H9 (cell line): ENCODE measurements at regions not wholly inside any gene's neighbourhood (a gene's known extent, or its start where the extent isn't known, plus 50 kb on each side); places are given as distances from the start of the nearest gene placed in this dataset.

Experiments
- DNase-seq: peaks from one replicate; pipeline ENCODE4 v3.0.0-alpha.2; 2017
- H2AFZ ChIP-seq: one replicate; pipeline ENCODE4 v1.6.1; 2013; ENCODE audit warnings: mild to moderate bottlenecking, low read length, control low read depth, moderate library complexity
- H2AK5ac ChIP-seq: 2 replicates; pipeline ENCODE4 v1.6.1; 2013; ENCODE audit warnings: low read length, control low read depth, mixed read lengths; ENCODE audit not compliant: insufficient read length
- H2BK120ac ChIP-seq: one replicate; pipeline ENCODE4 v1.6.1; 2013; ENCODE audit warnings: low read depth, mild to moderate bottlenecking, low read length, control low read depth, inconsistent platforms; ENCODE audit not compliant: poor library complexity, severe bottlenecking
- H2BK12ac ChIP-seq: 2 replicates; pipeline ENCODE4 v1.6.1; 2013; ENCODE audit warnings: low read length, control low read depth, mixed read lengths, low read depth; ENCODE audit not compliant: insufficient read length
- H2BK15ac ChIP-seq: 2 replicates; pipeline ENCODE4 v1.6.1; 2013; ENCODE audit warnings: low read depth, low read length, control low read depth
- H2BK20ac ChIP-seq: one replicate; pipeline ENCODE4 v1.6.1; 2013; ENCODE audit warnings: low read depth, mild to moderate bottlenecking, low read length, control low read depth, inconsistent platforms; ENCODE audit not compliant: poor library complexity, severe bottlenecking
- H2BK5ac ChIP-seq: 2 replicates; pipeline ENCODE4 v1.6.1; 2013; ENCODE audit warnings: low read length, control low read depth, mixed read lengths; ENCODE audit not compliant: insufficient read length
- H3K14ac ChIP-seq: 2 replicates; pipeline ENCODE4 v1.6.1; 2013; ENCODE audit warnings: low read length, control low read depth; ENCODE audit not compliant: insufficient read depth
- H3K18ac ChIP-seq: 2 replicates; pipeline ENCODE4 v1.6.1; 2013; ENCODE audit warnings: low read depth, mild to moderate bottlenecking, mixed read lengths, low read length, control low read depth; ENCODE audit not compliant: insufficient read length
- H3K23ac ChIP-seq: 2 replicates; pipeline ENCODE4 v1.6.1; 2013; ENCODE audit warnings: low read length, control low read depth, mixed read lengths, low read depth; ENCODE audit not compliant: insufficient read length
- H3K23me2 ChIP-seq: 2 replicates; pipeline ENCODE4 v1.6.1; 2013; ENCODE audit warnings: low read depth, mild to moderate bottlenecking, mixed read lengths, low read length, control low read depth; ENCODE audit not compliant: insufficient read length, poor library complexity, severe bottlenecking
- H3K27ac ChIP-seq: 2 replicates; pipeline ENCODE4 v1.5.1; 2013; ENCODE audit warnings: low read length, control low read depth, mixed read lengths, low read depth; ENCODE audit not compliant: insufficient read length
- H3K27me3 ChIP-seq: 2 replicates; pipeline ENCODE4 v1.6.1; 2013; ENCODE audit warnings: low read length, control low read depth, inconsistent platforms; ENCODE audit not compliant: insufficient read depth
- H3K4ac ChIP-seq: 2 replicates; pipeline ENCODE4 v1.6.1; 2013; ENCODE audit warnings: low read depth, mild to moderate bottlenecking, control low read depth, inconsistent platforms, low read length, moderate library complexity
- H3K4me1 ChIP-seq: 2 replicates; pipeline ENCODE4 v1.6.1; 2013; ENCODE audit warnings: low read length, control low read depth, inconsistent platforms; ENCODE audit not compliant: insufficient read depth
- H3K4me2 ChIP-seq: 2 replicates; pipeline ENCODE4 v1.6.1; 2013; ENCODE audit warnings: low read length, control low read depth, mixed read lengths; ENCODE audit not compliant: insufficient read length, insufficient read depth
- H3K56ac ChIP-seq: 2 replicates; pipeline ENCODE4 v1.6.1; 2013; ENCODE audit warnings: low read depth, mild to moderate bottlenecking, mixed read lengths, low read length, control low read depth; ENCODE audit not compliant: insufficient read length
- H3K79me1 ChIP-seq: 2 replicates; pipeline ENCODE4 v1.6.1; 2013; ENCODE audit warnings: low read depth, mild to moderate bottlenecking, moderate library complexity, low read length, control low read depth, inconsistent platforms; ENCODE audit not compliant: insufficient read depth, poor library complexity, severe bottlenecking
- H3K79me2 ChIP-seq: 2 replicates; pipeline ENCODE4 v1.6.1; 2013; ENCODE audit warnings: low read length, control low read depth, inconsistent platforms; ENCODE audit not compliant: insufficient read depth
- H3K9ac ChIP-seq: 2 replicates; pipeline ENCODE4 v1.6.1; 2013; ENCODE audit warnings: low read length, control low read depth, mixed read lengths; ENCODE audit not compliant: insufficient read length; ENCODE audit errors: extremely low read depth
- H3K9me3 ChIP-seq: one replicate; pipeline ENCODE4 v1.6.1; 2013; ENCODE audit warnings: low read depth, low read length, inconsistent platforms; ENCODE audit not compliant: control insufficient read depth
- H3T11ph ChIP-seq: one replicate; pipeline ENCODE4 v1.6.1; 2013; ENCODE audit warnings: mild to moderate bottlenecking, low read length, control low read depth, inconsistent platforms
- H4K20me1 ChIP-seq: one replicate; pipeline ENCODE4 v1.6.1; 2013; ENCODE audit not compliant: control insufficient read depth, insufficient read length, insufficient read depth
- H4K5ac ChIP-seq: 2 replicates; pipeline ENCODE4 v1.6.1; 2013; ENCODE audit warnings: low read depth, mild to moderate bottlenecking, mixed read lengths, low read length, control low read depth; ENCODE audit not compliant: insufficient read length
- H4K8ac ChIP-seq: replicated peaks from 2 replicates; pipeline ENCODE4 v1.6.1; 2013; ENCODE audit warnings: low read length, control low read depth, mixed read lengths, low read depth; ENCODE audit not compliant: insufficient read length
- H4K91ac ChIP-seq: 2 replicates; pipeline ENCODE4 v1.6.1; 2013; ENCODE audit warnings: low read depth, mild to moderate bottlenecking, moderate library complexity, mixed read lengths, low read length, control low read depth; ENCODE audit not compliant: insufficient read length
- H3K27ac Mint-ChIP-seq, 3 experiments: 2 replicates in 2 of 3; 3 replicates in 1 of 3; pipeline ENCODE4 v1.8.0; 2020 to 2021; ENCODE audit warnings: mixed read lengths in 3 of 3, mild to moderate bottlenecking in 1 of 3, moderate library complexity in 1 of 3
- H3K27me3 Mint-ChIP-seq: 2 replicates; pipeline ENCODE4 v1.8.0; 2021; ENCODE audit warnings: low read depth, mild to moderate bottlenecking, moderate library complexity, mixed read lengths
- H3K36me3 Mint-ChIP-seq, 3 experiments: 2 replicates in 2 of 3; 3 replicates in 1 of 3; pipeline ENCODE4 v1.8.0; 2020 to 2021; ENCODE audit warnings: low read depth in 3 of 3, mixed read lengths in 3 of 3; ENCODE audit not compliant: insufficient read depth in 1 of 3
- H3K4me1 Mint-ChIP-seq, 2 experiments: 2 replicates each; pipeline ENCODE4 v1.8.0; 2020; ENCODE audit warnings: mixed read lengths in 2 of 2
- H3K4me3 Mint-ChIP-seq, 2 experiments: 2 replicates in 1 of 2; 3 replicates in 1 of 2; pipeline ENCODE4 v1.8.0; 2020 to 2021; ENCODE audit warnings: mild to moderate bottlenecking in 2 of 2, mixed read lengths in 2 of 2, moderate library complexity in 1 of 2
- H3K9me3 Mint-ChIP-seq, 2 experiments: 2 replicates in 1 of 2; 3 replicates in 1 of 2; pipeline ENCODE4 v1.8.0; 2020; ENCODE audit warnings: mild to moderate bottlenecking in 2 of 2, mixed read lengths in 2 of 2, moderate library complexity in 1 of 2
- WGBS: extraction: QIAGEN DNeasy Blood & Tissue Kit; methylation state at CpG from one replicate; pipeline ENCODE4 v1.1.7; 2013; ENCODE audit warnings: missing lambda C conversion rate, low lambda C conversion rate, mixed read lengths; ENCODE audit not compliant: insufficient read length; ENCODE audit errors: extremely low coverage; 5-methylcytosine and 5-hydroxymethylcytosine counted together
- TF ChIP-seq, protein P1 (sequence below): fragments of 200-600 bp; sonication (generic); conservative IDR thresholded peaks from 3 replicates; pipeline ENCODE4 v1.8.0; 2021; ENCODE audit warnings: antibody characterized with exemption, mild to moderate bottlenecking

DNA sequence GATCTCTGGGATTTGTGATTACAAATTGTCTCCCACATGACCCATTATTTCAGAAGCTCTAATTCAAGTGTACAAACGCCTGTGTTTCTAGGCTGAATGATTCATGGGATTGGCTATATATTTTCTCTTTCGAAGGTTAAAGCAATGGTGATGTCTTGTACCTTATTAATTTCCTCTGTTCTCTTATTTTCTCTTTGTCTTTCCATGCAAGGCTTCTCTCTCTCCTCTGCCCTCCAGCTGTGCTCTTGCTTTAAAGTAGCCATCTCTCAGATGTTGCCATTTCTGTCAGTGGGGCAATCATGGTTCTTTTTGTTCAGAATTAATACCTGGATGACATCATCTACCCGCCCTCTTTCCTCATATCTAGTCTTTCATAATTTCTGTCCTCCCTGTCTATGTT lies 184.3 kb upstream of the ATP10B start:
- Histone ChIP-seq H3K27ac (no peak overlapping the region), H3T11ph (no peak overlapping the region), H3K4me2 (no peak overlapping the region), H3K9ac (no peak overlapping the region), H2BK12ac (no peak overlapping the region), H2AFZ (no peak overlapping the region), H3K4ac (no peak overlapping the region), H3K23ac (no peak overlapping the region), H2BK120ac (no peak overlapping the region), H4K5ac (no peak overlapping the region), H4K91ac (no peak overlapping the region), H3K56ac (no peak overlapping the region), H3K9me3 (no peaks in the 10 kb centered on the region), H3K79me2 (no peaks in the 10 kb centered on the region), H3K23me2 (no peaks in the 10 kb centered on the region), H4K20me1 (no peaks in the 10 kb centered on the region), H2BK5ac (no peak overlapping the region), H3K4me1 (no peaks in the 10 kb centered on the region), H3K18ac (no peak overlapping the region), H3K27me3 (no peaks in the 10 kb centered on the region), H2BK15ac (no peak overlapping the region), H2AK5ac (no peak overlapping the region), H3K79me1 (no peaks in the 10 kb centered on the region), H2BK20ac (no peak overlapping the region), H4K8ac (no peak overlapping the region), H3K14ac (no peak overlapping the region)
- H3K36me3 Mint-ChIP-seq = peaks cover 0 to 2% (median 0%) of the 10 kb centered on the region in 3 experiments; a peak in 2 of 7 replicates
- TF ChIP-seq, protein P1, sequence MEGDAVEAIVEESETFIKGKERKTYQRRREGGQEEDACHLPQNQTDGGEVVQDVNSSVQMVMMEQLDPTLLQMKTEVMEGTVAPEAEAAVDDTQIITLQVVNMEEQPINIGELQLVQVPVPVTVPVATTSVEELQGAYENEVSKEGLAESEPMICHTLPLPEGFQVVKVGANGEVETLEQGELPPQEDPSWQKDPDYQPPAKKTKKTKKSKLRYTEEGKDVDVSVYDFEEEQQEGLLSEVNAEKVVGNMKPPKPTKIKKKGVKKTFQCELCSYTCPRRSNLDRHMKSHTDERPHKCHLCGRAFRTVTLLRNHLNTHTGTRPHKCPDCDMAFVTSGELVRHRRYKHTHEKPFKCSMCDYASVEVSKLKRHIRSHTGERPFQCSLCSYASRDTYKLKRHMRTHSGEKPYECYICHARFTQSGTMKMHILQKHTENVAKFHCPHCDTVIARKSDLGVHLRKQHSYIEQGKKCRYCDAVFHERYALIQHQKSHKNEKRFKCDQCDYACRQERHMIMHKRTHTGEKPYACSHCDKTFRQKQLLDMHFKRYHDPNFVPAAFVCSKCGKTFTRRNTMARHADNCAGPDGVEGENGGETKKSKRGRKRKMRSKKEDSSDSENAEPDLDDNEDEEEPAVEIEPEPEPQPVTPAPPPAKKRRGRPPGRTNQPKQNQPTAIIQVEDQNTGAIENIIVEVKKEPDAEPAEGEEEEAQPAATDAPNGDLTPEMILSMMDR = no peak
- H3K27me3 Mint-ChIP-seq = no peaks in the 10 kb centered on the region
- no peak for DNase-seq
- peaks cover 0 to 3% of the 10 kb centered on the region in 2 experiments; a peak in 1 of 5 replicates for H3K9me3 Mint-ChIP-seq
- H3K27ac Mint-ChIP-seq = no peak overlapping the region
- H3K4me1 Mint-ChIP-seq = no peaks in the 10 kb centered on the region; a peak in 1 of 4 replicates
- no peak overlapping the region for H3K4me3 Mint-ChIP-seq
- WGBS = no CpG with 5 or more reads among the region's 3 CpGs
